ENCODE measurements at regions not wholly inside any gene's neighbourhood (a gene's known extent, or its start where the extent isn't known, plus 50 kb on each side); places are given as distances from the start of the nearest gene placed in this dataset.

- Histone ChIP-seq H3K9me3 (replicated peaks in 1 of 2; ENCODE audit: control insufficient read depth in 1 of 2, insufficient read depth in 1 of 2, low read length in 2 of 2) (no peaks in the 10 kb centered on the region), H3K4me1 (ENCODE audit: control insufficient read depth in 1 of 2, insufficient read depth in 2 of 2, low read length in 2 of 2) (no peaks in the 10 kb centered on the region), H3K36me3 (replicated peaks in 1 of 2; ENCODE audit: control insufficient read depth in 1 of 2, insufficient read depth in 2 of 2, low read length in 2 of 2) (no peaks in the 10 kb centered on the region), H4K20me1 (ENCODE audit: insufficient read depth, low read length) (no peaks in the 10 kb centered on the region), H3K4me2 (replicated peaks; ENCODE audit: extremely low read depth, low read length, poor library complexity, severe bottlenecking) (no peak overlapping the region), H2AFZ (ENCODE audit: insufficient read depth, low read depth, low read length, poor library complexity, severe bottlenecking) (no peak overlapping the region), H3K4me3 (replicated peaks in 1 of 3; ENCODE audit: low read depth in 2 of 3, low read length in 3 of 3) (no peak overlapping the region), H3K9ac (ENCODE audit: insufficient read depth, low read length, poor library complexity, severe bottlenecking) (no peak overlapping the region), H3K27ac (ENCODE audit: low read depth in 1 of 2, low read length in 2 of 2) (no peak overlapping the region), H3K79me2 (ENCODE audit: insufficient read depth, low read length) (no peaks in the 10 kb centered on the region), H3K27me3 (ENCODE audit: control insufficient read depth in 2 of 2, insufficient read depth in 2 of 2, low read length in 2 of 2) (peaks cover 0 to 3% of the 10 kb centered on the region in 2 donors)
- H3K27ac Mint-ChIP-seq: no peak overlapping the region
- 100% methylated on average over 2 of the region's 5 CpGs for WGBS (ENCODE audit: insufficient coverage)
- no peak for TF ChIP-seq CTCF (IDR thresholded peaks at IDR 0.05)
- no peak overlapping the region for H3K4me3 Mint-ChIP-seq
- H3K27me3 Mint-ChIP-seq (ENCODE audit: low read depth in 3 of 3): peaks cover 2 to 9% (median 9%) of the 10 kb centered on the region in 3 donors
- no peaks in the 10 kb centered on the region for H3K36me3 Mint-ChIP-seq
- H3K4me1 Mint-ChIP-seq: no peaks in the 10 kb centered on the region
- DNase-seq: no peak
- peaks cover 0 to 2% (median 0%) of the 10 kb centered on the region in 7 donors for H3K9me3 Mint-ChIP-seq
- intact Hi-C loops (cut with micrococcal nuclease): no loop called here
Measured at GRCh38 chr15:72978223-72978622, 74.0 kb upstream of the NEO1 start.

GRCh38 chr15:72972362-72972761 is 79.9 kb upstream of the NEO1 start:
- H3K36me3 ChIP-seq (replicated peaks in 1 of 2; ENCODE audit: control insufficient read depth in 1 of 2, insufficient read depth in 2 of 2, low read length in 2 of 2): no peaks in the 10 kb centered on the region
- Mint-ChIP-seq H3K9me3 (peaks cover 0 to 2% (median 0%) of the 10 kb centered on the region in 7 donors), H3K4me3 (no peak overlapping the region), H3K36me3 (no peaks in the 10 kb centered on the region), H3K27ac (no peak overlapping the region), H3K27me3 (ENCODE audit: low read depth in 3 of 3) (peaks cover 8 to 20% (median 18%) of the 10 kb centered on the region in 3 donors), H3K4me1 (no peaks in the 10 kb centered on the region)
- no CpG with 5 or more reads among the region's 3 CpGs for WGBS (ENCODE audit: insufficient coverage)
- no peak overlapping the region for H3K27ac ChIP-seq (ENCODE audit: low read depth in 1 of 2, low read length in 2 of 2)
- H3K4me2 ChIP-seq (replicated peaks; ENCODE audit: extremely low read depth, low read length, poor library complexity, severe bottlenecking): no peak overlapping the region
- H3K4me1 ChIP-seq (ENCODE audit: control insufficient read depth in 1 of 2, insufficient read depth in 2 of 2, low read length in 2 of 2): no peaks in the 10 kb centered on the region
- H2AFZ ChIP-seq (ENCODE audit: insufficient read depth, low read depth, low read length, poor library complexity, severe bottlenecking): no peak overlapping the region
- H4K20me1 ChIP-seq (ENCODE audit: insufficient read depth, low read length): no peaks in the 10 kb centered on the region
- intact Hi-C loops (cut with micrococcal nuclease): no loop called here
- H3K4me3 ChIP-seq (replicated peaks in 1 of 3; ENCODE audit: low read depth in 2 of 3, low read length in 3 of 3): no peak overlapping the region
- H3K9me3 ChIP-seq (replicated peaks in 1 of 2; ENCODE audit: control insufficient read depth in 1 of 2, insufficient read depth in 1 of 2, low read length in 2 of 2): no peaks in the 10 kb centered on the region
- no peak overlapping the region for H3K9ac ChIP-seq (ENCODE audit: insufficient read depth, low read length, poor library complexity, severe bottlenecking)
- H3K79me2 ChIP-seq (ENCODE audit: insufficient read depth, low read length): no peaks in the 10 kb centered on the region
- TF ChIP-seq CTCF (IDR thresholded peaks at IDR 0.05): no peak
- DNase-seq: no peak
- peaks cover 3 to 4% of the 10 kb centered on the region in 2 donors for H3K27me3 ChIP-seq (ENCODE audit: control insufficient read depth in 2 of 2, insufficient read depth in 2 of 2, low read length in 2 of 2)
